ENCODE measurements at regions not wholly inside any gene's neighbourhood (a gene's known extent, or its start where the extent isn't known, plus 50 kb on each side); places are given as distances from the start of the nearest gene placed in this dataset.

DNA sequence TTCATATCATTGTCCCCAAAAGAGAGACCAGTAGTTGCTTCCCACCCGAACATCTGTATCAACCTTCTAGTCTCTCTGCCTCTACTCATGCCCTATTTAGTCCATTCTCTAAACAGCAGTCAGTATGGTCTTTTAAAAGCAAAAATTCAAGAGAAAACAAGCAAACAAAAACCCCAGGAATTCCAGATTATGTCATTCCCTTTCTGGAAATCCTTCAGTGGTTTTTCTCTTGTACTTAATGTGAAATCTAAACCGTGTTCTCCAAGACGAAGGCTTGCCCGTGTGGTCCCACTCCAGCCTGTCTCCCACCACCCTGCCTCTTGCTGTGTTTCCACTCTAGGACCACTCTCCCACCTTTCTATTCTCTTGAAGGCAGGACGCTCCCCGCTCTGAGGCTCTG, 90.8 kb downstream of the TMEM30B start:
- Mint-ChIP-seq H3K9me3 (ENCODE audit: unreplicated experiment) (no peaks in the 10 kb centered on the region), H3K27me3 (ENCODE audit: low read depth, unreplicated experiment) (no peaks in the 10 kb centered on the region), H3K27ac (ENCODE audit: unreplicated experiment) (no peak overlapping the region), H3K4me3 (ENCODE audit: unreplicated experiment) (no peak overlapping the region), H3K36me3 (ENCODE audit: low read depth, unreplicated experiment) (no peaks in the 10 kb centered on the region), H3K4me1 (ENCODE audit: low read depth, unreplicated experiment) (peaks cover 5% of the 10 kb centered on the region)
- Histone ChIP-seq H3K4me2 (ENCODE audit: low read length) (peak overlapping the region; percentile 15), H3K4me1 (ENCODE audit: insufficient read depth, low read length) (peaks cover 25% of the 10 kb centered on the region), H4K20me1 (ENCODE audit: insufficient read depth, low read length) (no peaks in the 10 kb centered on the region), H3K79me2 (ENCODE audit: insufficient read depth, low read length) (no peaks in the 10 kb centered on the region), H2AFZ (ENCODE audit: low read depth, low read length) (peak overlapping the region; percentile 52), H3K27me3 (ENCODE audit: insufficient read depth, low read length) (no peaks in the 10 kb centered on the region), H3K9me3 (ENCODE audit: insufficient read depth, low read depth, low read length) (no peaks in the 10 kb centered on the region), H3K4me3 (ENCODE audit: insufficient read depth, low read depth, low read length) (no peak overlapping the region), H3K36me3 (ENCODE audit: insufficient read depth, low read length) (no peaks in the 10 kb centered on the region), H3K9ac (ENCODE audit: low read length) (no peak overlapping the region), H3K27ac (ENCODE audit: low read depth, low read length) (no peak overlapping the region)
- FAIRE-seq, result no peak
- no peak for TF ChIP-seq EZH2 (IDR thresholded peaks at IDR 0.05; ENCODE audit: insufficient read depth, low read length)
- TF ChIP-seq, protein P1, sequence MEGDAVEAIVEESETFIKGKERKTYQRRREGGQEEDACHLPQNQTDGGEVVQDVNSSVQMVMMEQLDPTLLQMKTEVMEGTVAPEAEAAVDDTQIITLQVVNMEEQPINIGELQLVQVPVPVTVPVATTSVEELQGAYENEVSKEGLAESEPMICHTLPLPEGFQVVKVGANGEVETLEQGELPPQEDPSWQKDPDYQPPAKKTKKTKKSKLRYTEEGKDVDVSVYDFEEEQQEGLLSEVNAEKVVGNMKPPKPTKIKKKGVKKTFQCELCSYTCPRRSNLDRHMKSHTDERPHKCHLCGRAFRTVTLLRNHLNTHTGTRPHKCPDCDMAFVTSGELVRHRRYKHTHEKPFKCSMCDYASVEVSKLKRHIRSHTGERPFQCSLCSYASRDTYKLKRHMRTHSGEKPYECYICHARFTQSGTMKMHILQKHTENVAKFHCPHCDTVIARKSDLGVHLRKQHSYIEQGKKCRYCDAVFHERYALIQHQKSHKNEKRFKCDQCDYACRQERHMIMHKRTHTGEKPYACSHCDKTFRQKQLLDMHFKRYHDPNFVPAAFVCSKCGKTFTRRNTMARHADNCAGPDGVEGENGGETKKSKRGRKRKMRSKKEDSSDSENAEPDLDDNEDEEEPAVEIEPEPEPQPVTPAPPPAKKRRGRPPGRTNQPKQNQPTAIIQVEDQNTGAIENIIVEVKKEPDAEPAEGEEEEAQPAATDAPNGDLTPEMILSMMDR (IDR thresholded peaks at IDR 0.05; ENCODE audit: insufficient read depth, low read depth, low read length), result no peak
- DNase-seq (ENCODE audit: low read depth), result peak; percentile 26

DNA sequence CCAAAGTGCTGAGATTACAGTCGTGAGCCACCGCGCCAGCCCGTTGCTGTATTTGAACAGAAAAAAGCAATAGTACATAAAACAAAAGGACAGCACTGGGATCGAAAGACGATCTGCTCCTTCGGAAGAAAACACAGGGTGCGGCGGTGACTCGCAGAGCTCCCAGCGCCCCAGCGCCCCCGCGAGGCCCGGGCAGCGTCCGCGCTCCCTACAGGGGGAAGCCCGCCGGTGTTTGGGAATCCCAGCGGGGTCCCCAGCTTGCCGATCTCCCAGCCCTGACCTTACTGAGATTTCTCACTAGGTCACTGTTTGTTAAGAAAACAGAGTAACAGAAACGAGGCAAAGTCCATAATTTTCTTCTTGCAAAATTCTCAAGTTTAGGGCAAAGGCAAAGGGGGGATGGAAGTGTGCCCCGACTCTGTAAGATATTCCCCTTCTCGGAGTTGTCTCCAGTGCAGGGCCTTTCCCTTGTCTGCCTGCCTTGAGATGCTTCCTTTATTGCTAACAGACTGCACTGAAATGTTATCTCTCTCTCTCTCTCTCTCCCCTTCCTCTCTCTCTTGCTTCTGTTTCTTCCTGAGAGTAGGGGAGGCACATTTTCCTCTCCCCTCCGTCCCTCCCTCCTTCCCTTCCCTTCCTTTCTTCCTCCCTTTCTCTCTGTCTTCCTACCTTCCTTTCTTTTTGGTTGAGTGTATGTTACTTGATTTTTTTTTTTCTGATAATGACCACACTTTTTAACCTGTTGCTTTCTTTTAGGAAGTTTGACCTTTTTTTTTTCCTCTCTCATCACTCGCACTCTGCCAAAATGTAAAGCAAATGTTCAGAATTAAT, 91.9 kb downstream of the TMEM30B start:
- peak overlapping the region; percentile 72 for H3K9ac ChIP-seq (ENCODE audit: low read length)
- Mint-ChIP-seq H3K36me3 (ENCODE audit: low read depth, unreplicated experiment) (no peaks in the 10 kb centered on the region), H3K27me3 (ENCODE audit: low read depth, unreplicated experiment) (no peaks in the 10 kb centered on the region), H3K27ac (ENCODE audit: unreplicated experiment) (no peak overlapping the region), H3K9me3 (ENCODE audit: unreplicated experiment) (no peaks in the 10 kb centered on the region), H3K4me3 (ENCODE audit: unreplicated experiment) (no peak overlapping the region), H3K4me1 (ENCODE audit: low read depth, unreplicated experiment) (peaks cover 13% of the 10 kb centered on the region)
- H3K9me3 ChIP-seq (ENCODE audit: insufficient read depth, low read depth, low read length), result no peaks in the 10 kb centered on the region
- TF ChIP-seq EZH2 (IDR thresholded peaks at IDR 0.05; ENCODE audit: insufficient read depth, low read length), result no peak
- TF ChIP-seq, protein P1 (IDR thresholded peaks at IDR 0.05; ENCODE audit: insufficient read depth, low read depth, low read length), result peak; percentile 34
- peak overlapping the region; percentile 40 for H3K4me3 ChIP-seq (ENCODE audit: insufficient read depth, low read depth, low read length)
- FAIRE-seq (no peak), DNase-seq (ENCODE audit: low read depth) (peak; percentile 55)
- H3K36me3 ChIP-seq (ENCODE audit: insufficient read depth, low read length), result no peaks in the 10 kb centered on the region
- no peaks in the 10 kb centered on the region for H3K27me3 ChIP-seq (ENCODE audit: insufficient read depth, low read length)
- peak overlapping the region; percentile 43 for H3K27ac ChIP-seq (ENCODE audit: low read depth, low read length)
- no peaks in the 10 kb centered on the region for H3K79me2 ChIP-seq (ENCODE audit: insufficient read depth, low read length)
- H2AFZ ChIP-seq (ENCODE audit: low read depth, low read length), result peak overlapping the region; percentile 71
- H4K20me1 ChIP-seq (ENCODE audit: insufficient read depth, low read length), result no peaks in the 10 kb centered on the region
- H3K4me2 ChIP-seq (ENCODE audit: low read length), result peak overlapping the region; percentile 80
- H3K4me1 ChIP-seq (ENCODE audit: insufficient read depth, low read length), result peaks cover 30% of the 10 kb centered on the region

DNA sequence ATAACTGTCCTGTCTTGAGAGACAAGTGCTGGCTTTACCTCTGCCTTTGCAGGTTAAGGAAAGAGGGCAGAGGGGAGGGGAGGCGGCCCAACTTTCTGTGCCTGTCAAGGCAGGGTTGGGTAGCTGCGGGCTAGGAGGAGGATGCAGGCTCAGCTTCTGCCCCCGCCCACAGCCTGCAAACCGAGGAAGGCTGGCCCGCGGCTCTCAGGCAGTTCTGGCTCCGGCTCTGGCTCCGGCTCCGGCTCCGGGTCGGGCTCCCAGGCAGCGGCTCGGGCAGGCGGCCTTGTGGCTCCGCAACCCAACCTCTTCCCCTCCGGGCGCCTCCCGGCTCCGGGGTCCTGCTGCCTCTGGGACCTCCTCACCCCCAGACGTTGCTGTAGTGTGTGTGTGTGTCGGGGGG, 92.9 kb downstream of the TMEM30B start:
- Histone ChIP-seq H3K9me3 (ENCODE audit: insufficient read depth, low read depth, low read length) (no peaks in the 10 kb centered on the region), H3K9ac (ENCODE audit: low read length) (peak overlapping the region; percentile 72), H3K4me3 (ENCODE audit: insufficient read depth, low read depth, low read length) (no peak overlapping the region), H4K20me1 (ENCODE audit: insufficient read depth, low read length) (no peaks in the 10 kb centered on the region), H3K4me2 (ENCODE audit: low read length) (peak overlapping the region; percentile 80), H3K4me1 (ENCODE audit: insufficient read depth, low read length) (peaks cover 35% of the 10 kb centered on the region), H2AFZ (ENCODE audit: low read depth, low read length) (no peak overlapping the region), H3K79me2 (ENCODE audit: insufficient read depth, low read length) (no peaks in the 10 kb centered on the region), H3K27me3 (ENCODE audit: insufficient read depth, low read length) (no peaks in the 10 kb centered on the region), H3K36me3 (ENCODE audit: insufficient read depth, low read length) (no peaks in the 10 kb centered on the region), H3K27ac (ENCODE audit: low read depth, low read length) (peak overlapping the region; percentile 13)
- H3K9me3 Mint-ChIP-seq (ENCODE audit: unreplicated experiment), result no peaks in the 10 kb centered on the region
- H3K4me3 Mint-ChIP-seq (ENCODE audit: unreplicated experiment), result no peak overlapping the region
- H3K4me1 Mint-ChIP-seq (ENCODE audit: low read depth, unreplicated experiment), result peaks cover 16% of the 10 kb centered on the region
- no peak overlapping the region for H3K27ac Mint-ChIP-seq (ENCODE audit: unreplicated experiment)
- TF ChIP-seq, protein P1 (IDR thresholded peaks at IDR 0.05; ENCODE audit: insufficient read depth, low read depth, low read length), result no peak
- no peak for TF ChIP-seq EZH2 (IDR thresholded peaks at IDR 0.05; ENCODE audit: insufficient read depth, low read length)
- no peak for DNase-seq (ENCODE audit: low read depth)
- H3K36me3 Mint-ChIP-seq (ENCODE audit: low read depth, unreplicated experiment), result no peaks in the 10 kb centered on the region
- FAIRE-seq, result no peak
- no peaks in the 10 kb centered on the region for H3K27me3 Mint-ChIP-seq (ENCODE audit: low read depth, unreplicated experiment)

Measured in astrocyte (in vitro differentiated cells and primary cell).